WERI-Rb-1 (cell line): ENCODE measurements at regions not wholly inside any gene's neighbourhood (a gene's known extent, or its start where the extent isn't known, plus 50 kb on each side); places are given as distances from the start of the nearest gene placed in this dataset.

Source experiments
- DNase-seq: peaks from one replicate; pipeline ENCODE4 v3.0.0-alpha.2; 2020
- H3K27ac ChIP-seq: fragments of 250-450 bp; sonication (Bioruptor Pico); 2 replicates; pipeline ENCODE4 v1.5.1; 2020; ENCODE audit warnings: mild to moderate bottlenecking, moderate library complexity
- H3K27me3 ChIP-seq: fragments of 250-450 bp; sonication (Bioruptor Pico); 2 replicates; pipeline ENCODE4 v1.5.1; 2021; ENCODE audit warnings: mild to moderate bottlenecking, low read depth, moderate library complexity; ENCODE audit not compliant: insufficient read depth, severe bottlenecking
- H3K36me3 ChIP-seq: fragments of 250-450 bp; sonication (Bioruptor Pico); 2 replicates; pipeline ENCODE4 v1.5.1; 2020; ENCODE audit warnings: mild to moderate bottlenecking, moderate library complexity
- H3K4me3 ChIP-seq: 2 replicates; pipeline ENCODE4 v1.5.1; 2011; ENCODE audit warnings: low read depth, mild to moderate bottlenecking, control low read depth, low read length
- H3K9me3 ChIP-seq: fragments of 250-450 bp; sonication (Bioruptor Pico); 2 replicates; pipeline ENCODE4 v1.5.1; 2021; ENCODE audit warnings: mild to moderate bottlenecking, moderate library complexity; ENCODE audit not compliant: severe bottlenecking
- TF ChIP-seq, protein P1 (sequence below): IDR thresholded peaks from 2 replicates; pipeline ENCODE4 v1.5.1; 2011; ENCODE audit warnings: low read depth, mild to moderate bottlenecking, control low read depth, inconsistent platforms, low read length

GRCh38 chr13:57224414-57224813, 57.4 kb downstream of the PRR20E start:
- Histone ChIP-seq H3K4me3 (no peak overlapping the region), H3K27ac (no peak overlapping the region), H3K9me3 (no peaks in the 10 kb centered on the region), H3K27me3 (no peaks in the 10 kb centered on the region), H3K36me3 (no peaks in the 10 kb centered on the region)
- TF ChIP-seq, protein P1, sequence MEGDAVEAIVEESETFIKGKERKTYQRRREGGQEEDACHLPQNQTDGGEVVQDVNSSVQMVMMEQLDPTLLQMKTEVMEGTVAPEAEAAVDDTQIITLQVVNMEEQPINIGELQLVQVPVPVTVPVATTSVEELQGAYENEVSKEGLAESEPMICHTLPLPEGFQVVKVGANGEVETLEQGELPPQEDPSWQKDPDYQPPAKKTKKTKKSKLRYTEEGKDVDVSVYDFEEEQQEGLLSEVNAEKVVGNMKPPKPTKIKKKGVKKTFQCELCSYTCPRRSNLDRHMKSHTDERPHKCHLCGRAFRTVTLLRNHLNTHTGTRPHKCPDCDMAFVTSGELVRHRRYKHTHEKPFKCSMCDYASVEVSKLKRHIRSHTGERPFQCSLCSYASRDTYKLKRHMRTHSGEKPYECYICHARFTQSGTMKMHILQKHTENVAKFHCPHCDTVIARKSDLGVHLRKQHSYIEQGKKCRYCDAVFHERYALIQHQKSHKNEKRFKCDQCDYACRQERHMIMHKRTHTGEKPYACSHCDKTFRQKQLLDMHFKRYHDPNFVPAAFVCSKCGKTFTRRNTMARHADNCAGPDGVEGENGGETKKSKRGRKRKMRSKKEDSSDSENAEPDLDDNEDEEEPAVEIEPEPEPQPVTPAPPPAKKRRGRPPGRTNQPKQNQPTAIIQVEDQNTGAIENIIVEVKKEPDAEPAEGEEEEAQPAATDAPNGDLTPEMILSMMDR, result no peak
- DNase-seq, result no peak

- DNase-seq, result no peak
- H3K27ac ChIP-seq, result no peak overlapping the region
- H3K36me3 ChIP-seq, result no peaks in the 10 kb centered on the region
- no peaks in the 10 kb centered on the region for H3K9me3 ChIP-seq
- no peak overlapping the region for H3K4me3 ChIP-seq
- H3K27me3 ChIP-seq, result no peaks in the 10 kb centered on the region
- TF ChIP-seq, protein P1, result no peak
Observed at GRCh38 chr13:57250472-57250871, 83.5 kb downstream of the PRR20E start.

GRCh38 chr13:57253551-57253950, 86.6 kb downstream of the PRR20E start:
- H3K27ac ChIP-seq, result no peak overlapping the region
- DNase-seq, result no peak
- H3K36me3 ChIP-seq, result no peaks in the 10 kb centered on the region
- TF ChIP-seq, protein P1, result no peak
- H3K27me3 ChIP-seq, result no peaks in the 10 kb centered on the region
- no peaks in the 10 kb centered on the region for H3K9me3 ChIP-seq
- no peak overlapping the region for H3K4me3 ChIP-seq

DNA sequence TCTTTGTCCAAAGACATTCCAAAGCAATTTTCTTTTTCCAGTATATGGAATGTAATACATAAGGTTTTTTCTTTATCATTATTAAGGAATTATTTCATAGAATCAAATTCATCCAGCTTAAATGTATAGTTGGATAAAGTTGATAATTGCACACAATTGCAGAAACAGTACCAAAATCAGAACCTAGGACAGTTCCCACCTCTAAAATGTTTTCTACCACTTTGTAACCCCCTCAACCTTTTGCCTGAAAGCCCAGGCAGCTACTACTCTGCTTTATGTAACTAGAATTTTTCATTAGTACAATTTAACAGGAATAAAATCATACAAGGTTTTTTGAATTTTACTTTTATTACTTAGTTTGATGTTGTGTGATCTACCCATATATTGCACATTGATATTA, 98.0 kb downstream of the PRR20E start:
- DNase-seq, result no peak

GRCh38 chr13:57270493-57270892, 103.5 kb downstream of the PRR20E start:
- Histone ChIP-seq H3K4me3 (no peak overlapping the region), H3K27ac (no peak overlapping the region), H3K27me3 (no peaks in the 10 kb centered on the region), H3K9me3 (no peaks in the 10 kb centered on the region), H3K36me3 (no peaks in the 10 kb centered on the region)
- TF ChIP-seq, protein P1, result no peak
- DNase-seq, result no peak

More for the DNA sequence above, 98.0 kb downstream of the PRR20E start:
- TF ChIP-seq, protein P1, result no peak
- Histone ChIP-seq H3K27ac (no peak overlapping the region), H3K36me3 (no peaks in the 10 kb centered on the region), H3K9me3 (no peaks in the 10 kb centered on the region), H3K4me3 (no peak overlapping the region), H3K27me3 (no peaks in the 10 kb centered on the region)

DNA sequence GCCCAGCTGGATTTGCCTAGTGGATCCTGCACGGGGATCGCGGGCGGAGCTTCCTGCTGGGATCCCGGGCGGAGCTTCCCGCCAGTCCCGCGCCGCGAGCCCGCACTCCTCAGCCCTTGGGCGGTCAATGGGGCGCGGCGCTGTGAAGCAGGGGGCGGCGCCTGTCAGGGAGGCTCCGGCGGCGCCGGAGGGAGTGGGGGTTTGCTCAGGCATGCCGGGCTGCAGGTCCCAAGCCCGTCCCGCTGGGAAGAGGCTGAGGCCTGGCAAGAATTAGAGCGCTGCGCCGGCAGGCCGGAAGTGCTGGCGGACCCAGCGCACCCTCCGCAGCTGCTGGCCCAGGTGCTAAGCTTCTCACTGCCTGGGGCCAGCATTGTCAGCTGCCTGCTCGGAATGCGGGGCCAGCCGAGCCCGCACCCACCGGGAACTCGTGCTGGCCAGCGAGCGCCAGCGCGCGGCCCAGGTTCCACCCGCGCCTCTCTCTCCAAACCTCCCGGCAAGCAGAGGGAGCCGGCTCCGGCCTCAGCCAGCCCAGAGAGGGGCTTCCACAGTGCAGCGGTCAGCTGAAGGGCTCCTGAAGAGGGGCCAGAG, 119.6 kb downstream of the PRR20E start:
- Histone ChIP-seq H3K27me3 (no peaks in the 10 kb centered on the region), H3K9me3 (no peaks in the 10 kb centered on the region), H3K36me3 (no peaks in the 10 kb centered on the region), H3K4me3 (no peak overlapping the region), H3K27ac (no peak overlapping the region)
- DNase-seq, result no peak
- TF ChIP-seq, protein P1, result no peak
